Osteoblast (primary cell): ENCODE measurements at regions not wholly inside any gene's neighbourhood (a gene's known extent, or its start where the extent isn't known, plus 50 kb on each side); places are given as distances from the start of the nearest gene placed in this dataset.

Experiments used
- DNase-seq: peaks from one replicate; pipeline ENCODE4 v3.0.0; 2011; ENCODE audit warnings: low spot score, mixed read lengths; ENCODE audit not compliant: insufficient read length; ENCODE audit errors: missing footprints
- H2AFZ ChIP-seq: 2 replicates; pipeline ENCODE4 v1.6.0; 2011; ENCODE audit warnings: mild to moderate bottlenecking, low read length
- H3K27ac ChIP-seq: 2 replicates; pipeline ENCODE4 v1.5.1; 2011; ENCODE audit warnings: mild to moderate bottlenecking, low read depth, low read length, moderate library complexity
- H3K27me3 ChIP-seq: 2 replicates; pipeline ENCODE4 v1.6.0; 2012; ENCODE audit warnings: mild to moderate bottlenecking, control low read depth, inconsistent platforms, low read length, moderate library complexity; ENCODE audit not compliant: insufficient read depth
- H3K36me3 ChIP-seq: 2 replicates; pipeline ENCODE4 v1.5.1; 2011; ENCODE audit warnings: mild to moderate bottlenecking, low read length, control low read depth, moderate library complexity; ENCODE audit not compliant: insufficient read depth
- H3K4me1 ChIP-seq: 2 replicates; pipeline ENCODE4 v1.5.1; 2011; ENCODE audit warnings: mild to moderate bottlenecking, low read length, control low read depth, moderate library complexity; ENCODE audit not compliant: insufficient read depth
- H3K4me2 ChIP-seq: 2 replicates; pipeline ENCODE4 v1.6.0; 2011; ENCODE audit warnings: mild to moderate bottlenecking, low read length; ENCODE audit not compliant: insufficient read depth
- H3K4me3 ChIP-seq: fragments of 200-600 bp; sonication (generic); 3 replicates; pipeline ENCODE4 v1.5.1; 2012; ENCODE audit warnings: mild to moderate bottlenecking, low read length, inconsistent platforms; ENCODE audit not compliant: insufficient read depth
- H3K79me2 ChIP-seq: 2 replicates; pipeline ENCODE4 v1.6.0; 2012; ENCODE audit warnings: mild to moderate bottlenecking, low read length, control low read depth, inconsistent platforms; ENCODE audit not compliant: insufficient read depth
- H3K9me3 ChIP-seq: 2 replicates; pipeline ENCODE4 v1.5.1; 2011; ENCODE audit warnings: low read depth, low read length, control low read depth
- H4K20me1 ChIP-seq: 2 replicates; pipeline ENCODE4 v1.6.0; 2012; ENCODE audit warnings: mild to moderate bottlenecking, low read length, control low read depth; ENCODE audit not compliant: insufficient read depth
- TF ChIP-seq, protein P1 (sequence below): IDR thresholded peaks from 2 replicates; pipeline ENCODE4 v1.5.1; 2011; ENCODE audit warnings: mild to moderate bottlenecking, low read depth, low read length, moderate library complexity; ENCODE audit errors: extremely low read depth

DNA sequence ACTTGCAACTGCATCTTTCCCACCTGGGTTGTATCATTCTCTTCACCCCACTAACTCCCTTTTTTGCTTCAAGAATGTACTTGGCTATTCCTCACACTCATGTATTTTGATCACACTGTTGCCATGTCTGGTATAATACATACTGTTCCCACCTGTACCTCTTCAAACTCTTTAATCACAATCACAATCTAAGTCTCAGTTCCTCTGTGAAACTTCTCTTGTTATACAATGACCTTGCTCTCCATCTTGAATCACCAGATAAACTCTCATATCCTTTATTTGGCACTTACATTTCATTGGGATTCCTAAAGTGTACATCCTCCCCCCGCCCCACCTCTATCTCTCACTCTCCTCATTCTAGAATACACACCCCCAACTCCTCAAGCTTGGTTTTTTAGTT lies 516.0 kb upstream of the CHORDC1 start:
- H3K79me2 ChIP-seq, result no peaks in the 10 kb centered on the region
- H2AFZ ChIP-seq, result no peak overlapping the region
- no peak overlapping the region for H3K27ac ChIP-seq
- no peaks in the 10 kb centered on the region for H4K20me1 ChIP-seq
- H3K4me2 ChIP-seq, result no peak overlapping the region
- no peaks in the 10 kb centered on the region for H3K27me3 ChIP-seq
- no peak for DNase-seq
- H3K36me3 ChIP-seq, result no peaks in the 10 kb centered on the region
- TF ChIP-seq, protein P1, sequence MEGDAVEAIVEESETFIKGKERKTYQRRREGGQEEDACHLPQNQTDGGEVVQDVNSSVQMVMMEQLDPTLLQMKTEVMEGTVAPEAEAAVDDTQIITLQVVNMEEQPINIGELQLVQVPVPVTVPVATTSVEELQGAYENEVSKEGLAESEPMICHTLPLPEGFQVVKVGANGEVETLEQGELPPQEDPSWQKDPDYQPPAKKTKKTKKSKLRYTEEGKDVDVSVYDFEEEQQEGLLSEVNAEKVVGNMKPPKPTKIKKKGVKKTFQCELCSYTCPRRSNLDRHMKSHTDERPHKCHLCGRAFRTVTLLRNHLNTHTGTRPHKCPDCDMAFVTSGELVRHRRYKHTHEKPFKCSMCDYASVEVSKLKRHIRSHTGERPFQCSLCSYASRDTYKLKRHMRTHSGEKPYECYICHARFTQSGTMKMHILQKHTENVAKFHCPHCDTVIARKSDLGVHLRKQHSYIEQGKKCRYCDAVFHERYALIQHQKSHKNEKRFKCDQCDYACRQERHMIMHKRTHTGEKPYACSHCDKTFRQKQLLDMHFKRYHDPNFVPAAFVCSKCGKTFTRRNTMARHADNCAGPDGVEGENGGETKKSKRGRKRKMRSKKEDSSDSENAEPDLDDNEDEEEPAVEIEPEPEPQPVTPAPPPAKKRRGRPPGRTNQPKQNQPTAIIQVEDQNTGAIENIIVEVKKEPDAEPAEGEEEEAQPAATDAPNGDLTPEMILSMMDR, result no peak
- H3K9me3 ChIP-seq, result no peaks in the 10 kb centered on the region
- H3K4me3 ChIP-seq, result no peak overlapping the region
- H3K4me1 ChIP-seq, result no peaks in the 10 kb centered on the region

DNA sequence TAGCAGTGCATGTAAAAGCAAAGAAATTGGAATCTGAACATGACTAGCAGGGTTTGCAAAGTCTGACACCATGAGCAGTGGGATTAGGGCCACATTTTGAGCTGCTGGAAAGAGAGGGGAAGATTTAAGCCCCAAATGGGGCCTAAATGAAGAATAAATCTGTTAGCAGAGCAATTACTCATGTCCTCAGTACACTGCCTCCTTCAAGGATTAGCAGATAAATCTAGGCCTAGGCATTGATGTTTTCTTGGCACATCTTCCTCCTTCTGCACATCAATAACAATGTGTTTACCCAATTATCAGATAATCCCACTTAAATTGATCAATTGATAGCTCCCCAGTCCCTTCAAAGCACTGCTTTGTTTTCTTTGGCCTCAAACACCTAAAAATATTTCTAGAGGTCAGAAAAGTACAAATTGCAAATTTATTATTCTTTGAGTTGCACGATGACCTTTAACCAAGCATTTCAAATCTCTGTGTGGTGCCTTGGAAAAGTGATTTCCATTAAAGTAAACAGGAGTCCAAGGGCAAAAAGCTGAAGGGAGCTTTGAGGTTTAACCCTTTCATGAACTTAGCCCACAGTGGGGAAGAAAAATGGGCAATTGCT lies 514.7 kb upstream of the CHORDC1 start:
- TF ChIP-seq, protein P1, result no peak
- no peaks in the 10 kb centered on the region for H3K4me1 ChIP-seq
- H3K27ac ChIP-seq, result no peak overlapping the region
- no peak for DNase-seq
- no peaks in the 10 kb centered on the region for H3K36me3 ChIP-seq
- no peaks in the 10 kb centered on the region for H3K79me2 ChIP-seq
- no peak overlapping the region for H2AFZ ChIP-seq
- H3K4me3 ChIP-seq, result no peak overlapping the region
- no peaks in the 10 kb centered on the region for H3K9me3 ChIP-seq
- no peak overlapping the region for H3K4me2 ChIP-seq
- H3K27me3 ChIP-seq, result no peaks in the 10 kb centered on the region
- no peaks in the 10 kb centered on the region for H4K20me1 ChIP-seq

DNA sequence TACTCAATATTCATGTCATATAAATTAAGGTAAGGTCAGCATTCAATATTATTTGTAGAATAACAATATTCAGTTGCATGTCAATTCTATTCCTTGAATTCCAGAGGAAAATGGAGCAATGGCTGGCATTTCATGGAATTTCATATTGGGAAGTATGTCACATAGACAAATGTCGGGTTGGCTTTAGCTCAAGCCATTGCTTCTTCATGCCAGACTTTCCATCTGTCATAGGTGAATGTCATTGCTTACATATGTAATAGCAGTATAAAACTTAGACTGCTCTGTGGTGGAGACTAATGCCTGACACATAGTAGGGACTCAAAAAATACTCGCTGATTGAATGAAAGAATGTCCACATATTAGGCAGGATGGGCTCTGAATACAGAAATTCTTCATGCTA lies 509.6 kb upstream of the CHORDC1 start:
- no peaks in the 10 kb centered on the region for H3K36me3 ChIP-seq
- H3K4me1 ChIP-seq, result no peaks in the 10 kb centered on the region
- TF ChIP-seq, protein P1, result no peak
- no peak for DNase-seq
- peaks cover 2% of the 10 kb centered on the region for H3K9me3 ChIP-seq
- H3K4me3 ChIP-seq, result no peak overlapping the region
- H4K20me1 ChIP-seq, result no peaks in the 10 kb centered on the region
- H3K27me3 ChIP-seq, result no peaks in the 10 kb centered on the region
- no peak overlapping the region for H3K4me2 ChIP-seq
- no peak overlapping the region for H2AFZ ChIP-seq
- H3K79me2 ChIP-seq, result no peaks in the 10 kb centered on the region
- no peak overlapping the region for H3K27ac ChIP-seq

DNA sequence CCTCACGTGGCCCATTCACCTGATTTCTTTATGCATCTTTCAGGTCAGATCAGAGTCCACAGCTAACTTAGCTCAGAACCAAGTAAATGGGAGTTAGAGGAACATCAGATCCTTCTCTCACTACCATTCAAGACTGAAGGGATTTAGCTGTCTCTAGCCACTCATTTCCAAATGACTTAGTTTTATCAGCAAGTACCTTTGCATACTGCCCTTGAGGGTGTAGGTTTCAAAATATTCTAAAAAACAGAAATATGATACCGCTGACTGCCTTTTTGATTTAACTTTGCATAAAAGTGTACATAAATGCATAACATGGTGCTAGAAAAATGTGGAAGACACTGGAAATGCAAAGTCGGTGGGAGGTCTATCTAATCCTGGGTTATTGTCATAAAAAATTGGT lies 500.6 kb upstream of the CHORDC1 start:
- H3K27ac ChIP-seq, result no peak overlapping the region
- no peaks in the 10 kb centered on the region for H3K79me2 ChIP-seq
- no peaks in the 10 kb centered on the region for H3K36me3 ChIP-seq
- no peak overlapping the region for H2AFZ ChIP-seq
- TF ChIP-seq, protein P1, result no peak
- no peaks in the 10 kb centered on the region for H3K27me3 ChIP-seq
- H3K4me2 ChIP-seq, result no peak overlapping the region
- no peaks in the 10 kb centered on the region for H4K20me1 ChIP-seq
- no peaks in the 10 kb centered on the region for H3K4me1 ChIP-seq
- no peaks in the 10 kb centered on the region for H3K9me3 ChIP-seq
- DNase-seq, result no peak
- H3K4me3 ChIP-seq, result no peak overlapping the region
